ENCODE measurements at regions not wholly inside any gene's neighbourhood (a gene's known extent, or its start where the extent isn't known, plus 50 kb on each side); places are given as distances from the start of the nearest gene placed in this dataset.

GRCh38 chr2:173680574-173680973 is 284.6 kb downstream of the SP3 start:
- H3K27ac ChIP-seq = no peak overlapping the region
- TF ChIP-seq, protein P1, sequence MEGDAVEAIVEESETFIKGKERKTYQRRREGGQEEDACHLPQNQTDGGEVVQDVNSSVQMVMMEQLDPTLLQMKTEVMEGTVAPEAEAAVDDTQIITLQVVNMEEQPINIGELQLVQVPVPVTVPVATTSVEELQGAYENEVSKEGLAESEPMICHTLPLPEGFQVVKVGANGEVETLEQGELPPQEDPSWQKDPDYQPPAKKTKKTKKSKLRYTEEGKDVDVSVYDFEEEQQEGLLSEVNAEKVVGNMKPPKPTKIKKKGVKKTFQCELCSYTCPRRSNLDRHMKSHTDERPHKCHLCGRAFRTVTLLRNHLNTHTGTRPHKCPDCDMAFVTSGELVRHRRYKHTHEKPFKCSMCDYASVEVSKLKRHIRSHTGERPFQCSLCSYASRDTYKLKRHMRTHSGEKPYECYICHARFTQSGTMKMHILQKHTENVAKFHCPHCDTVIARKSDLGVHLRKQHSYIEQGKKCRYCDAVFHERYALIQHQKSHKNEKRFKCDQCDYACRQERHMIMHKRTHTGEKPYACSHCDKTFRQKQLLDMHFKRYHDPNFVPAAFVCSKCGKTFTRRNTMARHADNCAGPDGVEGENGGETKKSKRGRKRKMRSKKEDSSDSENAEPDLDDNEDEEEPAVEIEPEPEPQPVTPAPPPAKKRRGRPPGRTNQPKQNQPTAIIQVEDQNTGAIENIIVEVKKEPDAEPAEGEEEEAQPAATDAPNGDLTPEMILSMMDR (IDR thresholded peaks at IDR 0.05) = no peak
- no peaks in the 10 kb centered on the region for H3K36me3 ChIP-seq
- DNase-seq = no peak
- ATAC-seq = no peak
- H3K4me1 ChIP-seq = no peaks in the 10 kb centered on the region
- no peak overlapping the region for H3K4me3 ChIP-seq
- intact Hi-C loops (cut with DNase I) = no loop called here
- H3K27me3 ChIP-seq = peaks cover 0 to 7% of the 10 kb centered on the region in 2 donors
- H3K9me3 ChIP-seq = peaks cover 0 to 4% of the 10 kb centered on the region in 2 donors

DNA sequence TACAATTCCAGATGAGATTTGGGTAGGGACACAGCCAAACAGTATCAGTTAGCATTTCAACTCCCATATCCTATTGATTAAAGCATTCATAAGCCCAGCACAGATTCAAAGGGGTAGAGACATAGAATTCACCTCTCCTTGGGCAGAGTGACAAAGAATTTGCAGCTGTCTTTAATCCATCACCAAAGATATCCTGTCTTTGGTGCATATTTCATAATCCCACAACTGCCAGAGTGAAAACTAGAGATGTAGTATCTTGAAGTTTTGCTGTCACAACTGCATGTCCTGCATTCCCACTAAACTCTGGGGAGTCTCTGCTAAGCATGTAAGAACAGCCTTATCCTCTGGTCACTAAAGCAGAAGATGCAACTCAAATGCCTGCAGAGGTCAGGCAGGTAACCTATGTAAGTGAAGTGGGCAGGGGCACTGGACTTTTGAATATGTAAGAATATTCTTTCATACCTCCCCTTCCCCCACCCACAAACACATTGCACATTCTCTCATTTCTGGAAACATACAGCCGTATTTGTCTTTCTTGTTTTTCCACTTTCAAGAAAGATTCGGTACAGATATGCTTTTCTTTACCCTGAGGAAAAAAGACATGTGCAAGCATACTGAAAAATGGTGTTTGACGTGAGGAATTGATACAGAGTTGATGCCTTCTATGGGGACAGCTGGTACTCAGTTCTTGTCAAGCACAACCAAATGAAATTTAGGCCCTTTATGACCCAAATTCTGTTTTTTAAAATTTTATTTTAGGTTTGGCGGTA is 283.1 kb downstream of the SP3 start:
- Histone ChIP-seq H3K36me3 (no peaks in the 10 kb centered on the region), H3K9me3 (peaks cover 0 to 4% of the 10 kb centered on the region in 2 donors), H3K27me3 (peaks cover 0 to 7% of the 10 kb centered on the region in 2 donors), H3K4me3 (no peak overlapping the region), H3K4me1 (no peaks in the 10 kb centered on the region), H3K27ac (no peak overlapping the region)
- TF ChIP-seq, protein P1 (IDR thresholded peaks at IDR 0.05) = no peak
- no peak for DNase-seq
- no peak for ATAC-seq
- intact Hi-C loops (cut with DNase I) = no loop called here

DNA sequence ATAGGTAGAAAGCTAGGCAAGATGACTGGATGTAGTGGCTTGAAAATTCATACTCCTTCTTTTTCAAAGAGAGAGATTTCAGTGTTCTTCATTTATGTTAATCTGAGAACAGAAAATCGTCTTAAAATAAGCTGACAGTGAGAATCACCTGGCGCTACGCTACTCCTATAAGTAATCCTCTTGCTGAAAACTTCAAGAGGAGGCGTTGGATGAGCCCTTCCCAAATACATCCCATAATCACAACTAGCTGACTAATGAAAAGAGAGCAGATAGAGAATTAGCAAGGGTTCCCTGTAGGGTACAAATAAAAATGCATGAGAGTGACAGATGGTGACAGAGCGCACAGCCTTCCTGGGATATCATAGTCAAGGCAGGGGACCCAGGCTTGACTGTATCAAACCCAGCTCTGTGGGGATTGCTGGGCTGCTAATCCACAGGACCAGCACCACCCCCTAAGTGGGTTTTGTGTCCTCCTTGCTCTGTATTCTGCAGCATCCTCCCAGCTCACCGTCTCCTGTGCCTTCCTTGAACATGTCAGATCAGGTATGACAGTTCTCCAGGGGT is 280.2 kb downstream of the SP3 start:
- ATAC-seq (no peak), DNase-seq (no peak)
- H3K4me3 ChIP-seq = no peak overlapping the region
- H3K27me3 ChIP-seq = peaks cover 0 to 7% of the 10 kb centered on the region in 2 donors
- H3K4me1 ChIP-seq = no peaks in the 10 kb centered on the region
- intact Hi-C loops (cut with DNase I) = no loop called here
- H3K9me3 ChIP-seq = peaks cover 0 to 4% of the 10 kb centered on the region in 2 donors
- H3K36me3 ChIP-seq = no peaks in the 10 kb centered on the region
- H3K27ac ChIP-seq = no peak overlapping the region
- TF ChIP-seq, protein P1 (IDR thresholded peaks at IDR 0.05) = no peak

GRCh38 chr2:173690349-173690748 is 274.8 kb downstream of the SP3 start:
- Histone ChIP-seq H3K4me1 (no peaks in the 10 kb centered on the region), H3K27ac (no peak overlapping the region), H3K9me3 (peaks cover 0 to 2% of the 10 kb centered on the region in 2 donors), H3K4me3 (no peak overlapping the region), H3K36me3 (no peaks in the 10 kb centered on the region), H3K27me3 (no peaks in the 10 kb centered on the region)
- TF ChIP-seq, protein P1 (IDR thresholded peaks at IDR 0.05) = no peak
- no peak for DNase-seq
- intact Hi-C loops (cut with DNase I) = no loop called here
- no peak for ATAC-seq

DNA sequence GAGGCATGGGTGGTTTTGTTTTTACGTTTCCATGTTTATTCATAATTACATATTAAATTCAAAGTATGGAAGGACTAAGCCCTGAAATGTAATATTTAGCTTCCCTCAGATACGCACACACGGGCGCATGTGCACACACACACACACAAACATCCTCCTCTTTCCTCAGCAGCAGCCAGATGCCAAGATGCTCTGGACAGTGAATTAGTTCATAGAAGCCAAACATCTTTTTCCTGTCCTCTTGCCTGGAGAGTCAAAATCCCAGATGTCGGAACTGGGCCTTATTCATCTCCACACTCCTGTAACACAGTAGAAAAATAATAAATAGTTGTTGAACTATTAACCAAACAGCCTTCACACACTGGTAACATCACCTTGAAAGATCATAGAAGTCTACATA is 273.1 kb downstream of the SP3 start:
- intact Hi-C loops (cut with DNase I) = no loop called here
- Histone ChIP-seq H3K4me1 (no peaks in the 10 kb centered on the region), H3K9me3 (peaks cover 0 to 2% of the 10 kb centered on the region in 2 donors), H3K27ac (no peak overlapping the region), H3K27me3 (no peaks in the 10 kb centered on the region), H3K4me3 (no peak overlapping the region), H3K36me3 (no peaks in the 10 kb centered on the region)
- DNase-seq = no peak
- TF ChIP-seq, protein P1 (IDR thresholded peaks at IDR 0.05) = no peak
- no peak for ATAC-seq

All from left lung (tissue), 4 donors.